MV-4-11 (cell line): ENCODE measurements at regions not wholly inside any gene's neighbourhood (a gene's known extent, or its start where the extent isn't known, plus 50 kb on each side); places are given as distances from the start of the nearest gene placed in this dataset.
"Not testable (repeated sequence)": the region's sequence is repeated elsewhere in the genome, so short reads cannot be mapped to it uniquely, and the experiment has no call there.

Source experiments
- DNase-seq: peaks from one replicate; lab custom pipeline; 2025; lab: John Stamatoyannopoulos, UW

- DNase-seq = peak; percentile 97
Observed at GRCh38 chr5:75948438-75948837, 134.7 kb upstream of the SV2C start.

- DNase-seq = no peak
Observed at GRCh38 chr5:75940418-75940817, 142.8 kb upstream of the SV2C start.

- DNase-seq = no peak
Observed at GRCh38 chr5:75935572-75935971, 147.6 kb upstream of the SV2C start.

GRCh38 chr5:75933489-75933888 is 149.7 kb upstream of the SV2C start:
- no peak for DNase-seq

- no peak for DNase-seq
Observed at GRCh38 chr5:75931175-75931574, 152.0 kb upstream of the SV2C start.

GRCh38 chr5:75928992-75929391 is 154.2 kb upstream of the SV2C start:
- no peak for DNase-seq

- no peak for DNase-seq
Observed at GRCh38 chr5:75922480-75922879, 160.7 kb upstream of the SV2C start.

- no peak for DNase-seq
Observed at GRCh38 chr5:75921011-75921410, 162.2 kb upstream of the SV2C start.

GRCh38 chr5:75916144-75916543 is 167.0 kb upstream of the SV2C start:
- no peak for DNase-seq

- DNase-seq = no peak
Observed at GRCh38 chr5:75909223-75909622, 174.0 kb upstream of the SV2C start.

- no peak for DNase-seq
Observed at GRCh38 chr5:75907651-75908050, 175.5 kb upstream of the SV2C start.

- DNase-seq = no peak
Observed at GRCh38 chr5:75894482-75894881, 177.2 kb upstream of the POC5 start.

- DNase-seq = no peak
Observed at GRCh38 chr5:75891736-75892135, 174.5 kb upstream of the POC5 start.

GRCh38 chr5:75891020-75891419 is 173.8 kb upstream of the POC5 start:
- DNase-seq = no peak

GRCh38 chr5:75890546-75890945 is 173.3 kb upstream of the POC5 start:
- DNase-seq = no peak

- no peak for DNase-seq
Observed at GRCh38 chr5:75886706-75887105, 169.5 kb upstream of the POC5 start.

- peak; percentile 43 for DNase-seq
Observed at GRCh38 chr5:75885849-75886596, 168.8 kb upstream of the POC5 start.

- DNase-seq = peak; percentile 48
Observed at GRCh38 chr5:75885321-75885720, 168.1 kb upstream of the POC5 start.

GRCh38 chr5:75869891-75870290 is 152.7 kb upstream of the POC5 start:
- no peak for DNase-seq

- DNase-seq = no peak
Observed at GRCh38 chr5:75862872-75863271, 145.6 kb upstream of the POC5 start.

- not testable (repeated sequence) for DNase-seq
Observed at GRCh38 chr5:75859621-75860020, 142.4 kb upstream of the POC5 start.

- DNase-seq = no peak
Observed at GRCh38 chr5:75856056-75856455, 138.8 kb upstream of the POC5 start.

- no peak for DNase-seq
Observed at GRCh38 chr5:75848077-75848476, 130.8 kb upstream of the POC5 start.

- DNase-seq = peak; percentile 95
Observed at GRCh38 chr5:75847561-75848021, 130.4 kb upstream of the POC5 start.
